M059J (cell line): ENCODE measurements at regions not wholly inside any gene's neighbourhood (a gene's known extent, or its start where the extent isn't known, plus 50 kb on each side); places are given as distances from the start of the nearest gene placed in this dataset.
"Not testable (repeated sequence)": the region's sequence is repeated elsewhere in the genome, so short reads cannot be mapped to it uniquely, and the experiment has no call there.

Source experiments
- DNase-seq: peaks from one replicate; pipeline ENCODE4 v3.0.0-alpha.2; 2012; ENCODE audit warnings: low read depth

DNA sequence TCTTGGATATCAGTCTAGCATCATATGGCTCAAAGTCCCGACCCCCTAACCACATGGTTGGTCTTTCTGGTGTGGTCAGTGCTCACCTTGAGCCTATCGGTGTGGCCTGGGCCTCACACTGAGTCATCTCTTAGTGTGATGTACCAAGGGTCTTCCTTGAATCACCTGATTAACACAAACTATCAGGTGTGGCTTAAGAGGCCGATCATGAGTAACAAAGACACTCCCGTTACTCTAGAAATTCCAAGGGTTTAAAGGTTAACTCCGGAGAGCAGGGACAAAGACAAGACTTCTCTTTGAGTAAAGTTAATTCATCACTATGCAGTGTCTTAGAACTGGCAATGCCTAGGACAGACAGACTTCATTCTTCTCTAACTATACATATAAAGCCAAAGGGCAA, 52.3 kb upstream of the ARMC3 start:
- DNase-seq = no peak

DNA sequence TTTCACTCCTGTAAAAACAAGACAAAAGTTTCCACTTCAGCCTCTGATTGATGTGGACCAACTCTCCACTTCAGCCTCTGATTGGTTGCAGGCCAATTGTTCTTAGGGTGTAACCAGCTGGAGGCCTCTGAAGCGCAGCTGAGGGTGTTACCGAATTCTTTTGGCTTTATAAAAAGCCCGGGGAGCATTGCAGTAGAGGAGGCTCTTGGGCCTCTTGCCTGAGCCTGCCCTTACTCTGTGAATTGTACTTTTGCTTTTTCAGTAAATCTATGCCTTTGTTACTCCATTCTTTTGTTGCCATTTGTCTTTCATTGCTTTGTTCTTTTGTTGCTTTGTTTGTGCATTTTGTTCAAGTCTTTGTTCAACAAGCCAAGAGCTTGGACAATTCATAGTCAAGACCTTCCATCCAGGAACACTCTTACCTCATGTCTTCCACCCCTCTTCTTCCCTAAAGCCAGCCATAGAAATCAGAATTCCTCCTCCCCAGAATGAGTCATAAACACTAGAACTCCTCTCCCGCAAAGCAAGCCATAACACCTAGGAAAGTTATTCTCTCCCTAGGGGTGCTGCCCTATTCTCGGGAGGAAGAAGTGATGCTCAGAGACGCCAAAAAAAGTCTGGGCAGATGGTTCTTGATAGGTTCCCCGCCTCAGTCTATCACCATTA, 53.5 kb upstream of the ARMC3 start:
- DNase-seq = no peak

GRCh38 chr10:22856444-22857074, 71.3 kb upstream of the ARMC3 start:
- no peak for DNase-seq

GRCh38 chr10:22854935-22855421, 72.9 kb upstream of the ARMC3 start:
- peak; percentile 56 for DNase-seq

- peak; percentile 25 for DNase-seq
Measured at GRCh38 chr10:22853906-22854447, 73.9 kb upstream of the ARMC3 start.

- DNase-seq = no peak
Measured at GRCh38 chr10:22852712-22853353, 75.0 kb upstream of the ARMC3 start.

DNA sequence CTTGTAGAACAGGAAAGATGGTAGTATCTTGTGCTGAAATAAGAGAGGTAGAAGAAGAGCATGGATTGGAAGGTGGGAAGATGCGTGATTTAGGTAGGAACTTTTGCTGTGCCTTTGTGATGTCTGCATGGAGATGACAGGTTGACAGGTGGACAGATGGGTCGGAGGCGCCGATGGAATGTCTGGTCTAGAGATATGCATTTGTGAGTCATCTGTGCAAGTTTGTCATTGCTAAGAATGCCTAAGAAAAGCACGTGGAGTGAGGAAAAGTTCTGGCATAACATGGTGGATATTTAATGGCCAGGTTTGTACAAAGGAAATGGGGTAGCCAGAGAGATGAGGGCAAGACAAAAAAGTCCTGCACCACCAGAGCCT, 76.0 kb upstream of the ARMC3 start:
- DNase-seq = peak; percentile 12

GRCh38 chr10:22850541-22850940, 77.3 kb upstream of the ARMC3 start:
- DNase-seq = peak; percentile 9

- peak; percentile 33 for DNase-seq
Measured at GRCh38 chr10:22849077-22849805, 78.6 kb upstream of the ARMC3 start.

- DNase-seq = no peak
Measured at GRCh38 chr10:22848509-22848908, 79.3 kb upstream of the ARMC3 start.

- DNase-seq = no peak
Measured at GRCh38 chr10:22846294-22846693, 81.6 kb upstream of the ARMC3 start.

- no peak for DNase-seq
Measured at GRCh38 chr10:22839639-22840038, 88.2 kb upstream of the ARMC3 start.

DNA sequence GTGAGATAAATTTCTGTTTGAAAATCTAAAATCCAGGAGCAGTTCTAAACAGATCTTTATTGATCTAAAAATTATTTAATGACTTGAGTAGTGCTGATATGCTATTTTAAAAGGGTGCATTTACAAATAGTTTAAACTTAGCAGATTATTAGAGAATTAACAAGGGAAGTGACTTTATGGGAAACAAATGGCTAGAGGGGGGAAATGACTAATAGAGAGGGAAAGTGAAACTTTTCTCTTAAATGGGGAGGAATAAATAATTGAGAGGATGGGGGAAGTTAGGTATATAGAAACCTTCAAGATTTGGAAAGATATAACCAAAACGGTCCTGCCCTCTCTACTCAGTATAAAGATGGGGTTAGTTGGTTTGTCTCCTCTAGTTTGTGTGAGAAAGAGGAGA, 90.1 kb upstream of the ARMC3 start:
- no peak for DNase-seq

DNA sequence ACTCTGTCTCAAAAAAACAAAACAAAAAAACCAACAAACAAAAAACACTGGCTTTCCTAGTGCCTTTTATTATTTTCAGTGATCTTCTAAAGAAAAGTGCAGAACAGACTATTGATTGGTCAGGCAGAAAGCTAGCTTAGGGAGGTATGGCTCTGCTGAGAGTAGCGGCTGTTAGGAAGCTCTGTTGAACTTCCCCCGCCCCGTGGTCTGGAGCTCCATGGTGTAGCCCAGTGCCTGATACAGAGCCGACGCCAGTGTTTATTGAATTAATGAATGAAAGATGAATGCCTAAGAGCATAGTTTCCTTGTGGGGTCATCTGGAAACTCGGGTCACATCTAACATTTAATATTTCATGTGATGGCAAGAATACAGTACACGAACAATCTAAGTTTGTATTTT, 90.5 kb upstream of the ARMC3 start:
- no peak for DNase-seq

GRCh38 chr10:22834471-22834870, 93.4 kb upstream of the ARMC3 start:
- DNase-seq = no peak

DNA sequence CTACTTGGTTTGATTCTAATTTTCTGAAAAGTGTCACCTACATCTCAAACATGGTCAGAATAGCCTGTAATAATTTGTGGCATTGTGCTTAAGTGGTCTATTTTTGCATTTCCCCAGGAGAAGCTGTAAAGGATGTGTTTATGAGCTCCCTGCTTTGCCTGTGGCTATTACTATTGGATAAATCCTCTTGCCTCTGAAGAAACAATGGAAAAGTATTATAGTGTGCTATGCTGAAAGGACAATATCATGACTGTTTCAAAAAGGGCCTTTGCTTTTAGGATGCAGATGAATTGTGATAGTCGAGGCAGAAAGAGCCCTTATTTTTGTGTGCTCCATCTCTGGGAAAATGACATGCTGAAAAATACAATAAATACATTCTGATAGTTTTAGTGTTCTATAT, 94.1 kb upstream of the ARMC3 start:
- no peak for DNase-seq

- no peak for DNase-seq
Measured at GRCh38 chr10:22833353-22833752, 94.5 kb upstream of the ARMC3 start.

DNA sequence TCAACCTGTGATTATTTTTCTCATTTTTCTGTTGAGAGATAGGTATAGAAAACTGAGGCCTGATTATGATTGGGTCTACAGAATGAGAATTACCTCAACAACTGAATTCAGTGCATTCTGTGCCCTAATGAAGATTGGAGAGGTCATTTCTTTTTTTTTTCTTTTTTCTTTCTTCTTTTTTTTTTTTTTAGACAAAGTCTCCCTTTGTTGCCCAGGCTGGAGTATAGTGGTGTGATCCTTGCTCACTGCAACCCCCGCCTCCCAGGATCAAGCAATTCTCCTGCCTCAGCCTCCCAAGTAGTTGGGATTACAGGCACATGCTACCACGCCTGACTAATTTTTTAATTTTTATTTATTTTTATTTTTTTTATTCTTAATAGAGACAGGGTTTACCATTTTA, 95.0 kb upstream of the ARMC3 start:
- no peak for DNase-seq

DNA sequence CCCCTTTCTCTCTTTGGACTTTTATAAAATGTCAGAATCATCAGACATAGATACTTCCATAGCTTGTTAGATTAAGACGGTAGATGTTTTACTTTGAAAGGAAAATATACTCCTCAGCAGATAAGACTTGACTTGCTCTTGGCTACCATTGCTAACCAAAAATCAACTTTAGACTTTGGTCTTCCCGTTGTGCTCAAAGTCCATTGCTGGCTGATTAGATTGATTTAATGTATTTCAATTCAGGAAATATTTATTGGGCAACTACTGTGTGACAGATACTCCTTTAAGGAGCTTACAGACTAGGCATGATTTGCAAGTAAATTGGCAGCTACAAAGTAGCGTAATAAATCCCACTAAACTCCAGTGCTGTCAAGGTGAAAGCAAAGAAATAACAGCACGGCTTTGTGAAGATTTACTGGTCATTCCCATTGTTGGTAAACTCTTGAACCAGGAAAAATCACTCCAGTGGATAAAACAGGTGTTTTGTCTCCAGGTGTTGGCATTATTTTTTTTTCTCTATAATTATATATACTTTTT, 95.7 kb upstream of the ARMC3 start:
- no peak for DNase-seq

GRCh38 chr10:22831586-22831985, 96.3 kb upstream of the ARMC3 start:
- DNase-seq = peak; percentile 64

GRCh38 chr10:22828712-22829111, 99.1 kb upstream of the ARMC3 start:
- DNase-seq = not testable (repeated sequence)

DNA sequence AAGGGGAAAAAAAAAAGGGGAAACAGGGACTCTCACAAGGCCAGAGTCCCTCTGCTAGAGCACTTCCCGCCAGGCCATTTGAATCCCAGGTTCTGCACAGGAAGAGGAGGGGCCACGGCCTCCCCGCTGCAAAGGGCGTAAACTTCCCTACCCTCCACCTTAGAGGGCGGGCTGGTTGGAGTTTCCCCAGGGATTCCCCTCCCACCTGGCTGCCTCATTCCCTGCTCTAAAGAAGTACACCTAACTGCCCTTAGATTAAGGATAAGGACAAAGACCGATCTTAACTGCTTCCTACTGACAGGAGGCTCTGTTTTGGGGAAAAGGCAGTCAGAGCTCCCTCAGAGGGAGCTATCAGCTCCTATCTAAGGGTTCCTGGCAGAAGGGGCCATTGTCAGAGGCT, 102.0 kb upstream of the ARMC3 start:
- no peak for DNase-seq
